Lung microvascular endothelial cell (primary cell): ENCODE measurements at regions not wholly inside any gene's neighbourhood (a gene's known extent, or its start where the extent isn't known, plus 50 kb on each side); places are given as distances from the start of the nearest gene placed in this dataset.
A peak's percentile ranks its signal among the peaks of the same experiment; 100 is the strongest.
"Not testable (repeated sequence)": the region's sequence is repeated elsewhere in the genome, so short reads cannot be mapped to it uniquely, and the experiment has no call there.

Experiments
- DNase-seq, 2 donors: peaks; one replicate each; pipeline versions ENCODE4 v3.0.0 to v3.0.0-alpha.2; 2010; ENCODE audit warnings: low read depth in 2 of 2

DNA sequence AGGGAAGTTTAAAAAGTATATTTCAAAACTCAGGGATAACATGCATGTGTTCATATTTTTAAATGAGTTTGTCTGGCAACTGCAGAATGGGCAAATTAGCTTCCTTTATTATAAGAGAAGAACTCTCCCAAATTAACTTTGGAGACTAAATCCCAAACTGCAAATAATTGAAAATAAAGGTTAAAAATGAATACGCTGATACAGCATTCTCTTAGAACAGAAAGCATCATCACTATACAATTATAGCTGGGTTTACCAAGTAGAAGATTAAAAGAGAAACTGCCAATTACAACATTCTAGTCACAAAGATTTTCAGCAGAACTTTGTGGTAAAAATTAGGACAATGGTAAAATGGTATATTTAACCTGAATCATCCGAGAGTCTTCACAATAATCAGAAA lies 73.3 kb downstream of the OLFM4 start:
- DNase-seq = no peak

- no peak for DNase-seq
Observed at GRCh38 chr13:53104136-53104535, 75.5 kb downstream of the OLFM4 start.

GRCh38 chr13:53105477-53105876 lies 76.9 kb downstream of the OLFM4 start:
- no peak for DNase-seq

DNA sequence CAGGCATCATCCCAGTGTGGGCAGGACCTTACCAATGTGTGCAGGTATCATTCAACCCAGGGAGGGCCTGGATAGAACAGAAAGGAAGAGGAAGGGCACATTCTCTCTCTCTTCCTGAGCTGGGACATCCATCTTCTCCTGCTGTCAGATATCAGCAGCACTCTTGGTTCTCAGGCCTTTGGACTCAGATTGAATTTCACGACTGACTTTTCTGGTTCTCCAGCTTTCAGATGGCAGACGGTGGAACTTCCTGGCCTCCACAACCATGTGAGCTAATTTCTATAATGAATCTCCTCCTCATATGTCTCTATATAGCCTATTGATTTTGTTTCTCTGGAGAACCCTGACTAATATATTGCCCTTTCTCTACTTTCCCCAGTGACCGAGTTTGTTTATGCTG lies 77.3 kb downstream of the OLFM4 start:
- DNase-seq = no peak

DNA sequence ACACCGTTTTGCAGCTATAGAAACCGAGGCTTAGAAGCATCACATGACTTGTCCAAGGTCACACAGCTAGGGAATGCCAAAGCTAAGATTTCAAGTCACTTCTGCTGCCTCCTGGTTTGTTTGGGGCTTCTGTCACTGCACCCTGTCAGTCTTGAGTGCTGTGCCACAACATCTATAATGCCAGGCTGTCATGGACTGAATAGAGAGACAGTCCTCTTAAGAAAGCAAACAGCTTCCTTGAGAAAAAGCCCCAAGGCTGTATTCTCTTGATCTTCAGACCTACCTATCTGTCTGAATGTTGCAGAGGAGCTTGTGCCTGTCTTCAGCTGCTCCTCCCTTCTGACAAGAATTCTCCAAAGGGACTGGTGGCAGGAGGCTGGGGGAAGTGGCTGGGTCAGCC lies 81.6 kb downstream of the OLFM4 start:
- no peak for DNase-seq

- no peak for DNase-seq
Observed at GRCh38 chr13:53110614-53111013, 82.0 kb downstream of the OLFM4 start.

DNA sequence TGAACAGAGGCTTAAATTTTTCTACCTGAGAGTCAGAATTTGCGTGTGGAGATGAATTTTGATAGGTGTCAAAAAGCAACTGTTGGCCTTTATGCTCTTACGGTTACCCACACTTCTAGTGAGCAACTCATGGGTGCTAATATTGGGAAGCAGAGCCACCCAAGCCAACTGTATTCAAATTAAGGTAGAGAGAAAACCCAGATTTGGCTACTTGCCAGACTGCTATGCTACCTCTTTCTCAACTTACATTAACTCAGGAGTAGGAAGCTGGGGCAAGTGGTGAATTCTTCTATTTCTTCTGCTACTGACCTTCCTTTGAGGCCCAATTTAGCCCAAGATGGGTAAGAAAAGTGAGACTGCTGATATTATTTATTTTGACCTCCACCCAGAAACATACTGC lies 83.9 kb downstream of the OLFM4 start:
- no peak for DNase-seq

DNA sequence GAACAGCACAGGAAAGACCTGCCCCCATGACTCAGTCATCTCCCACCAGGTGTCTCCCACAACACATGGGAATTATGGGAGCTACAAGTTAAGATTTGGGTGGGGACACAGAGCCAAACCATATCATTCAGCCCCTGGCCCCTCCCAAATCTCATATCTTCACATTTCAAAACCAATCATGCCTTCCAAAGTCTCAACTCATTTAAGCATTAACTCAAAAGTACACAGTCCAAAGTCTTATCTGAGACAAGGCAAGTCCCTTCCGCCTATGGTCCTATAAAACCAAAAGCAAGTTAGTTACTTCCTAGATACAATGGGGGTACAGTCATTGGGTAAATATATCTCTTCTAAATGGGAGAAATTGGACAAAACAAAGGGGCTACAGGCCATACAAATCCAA lies 88.4 kb downstream of the OLFM4 start:
- not testable (repeated sequence) for DNase-seq

DNA sequence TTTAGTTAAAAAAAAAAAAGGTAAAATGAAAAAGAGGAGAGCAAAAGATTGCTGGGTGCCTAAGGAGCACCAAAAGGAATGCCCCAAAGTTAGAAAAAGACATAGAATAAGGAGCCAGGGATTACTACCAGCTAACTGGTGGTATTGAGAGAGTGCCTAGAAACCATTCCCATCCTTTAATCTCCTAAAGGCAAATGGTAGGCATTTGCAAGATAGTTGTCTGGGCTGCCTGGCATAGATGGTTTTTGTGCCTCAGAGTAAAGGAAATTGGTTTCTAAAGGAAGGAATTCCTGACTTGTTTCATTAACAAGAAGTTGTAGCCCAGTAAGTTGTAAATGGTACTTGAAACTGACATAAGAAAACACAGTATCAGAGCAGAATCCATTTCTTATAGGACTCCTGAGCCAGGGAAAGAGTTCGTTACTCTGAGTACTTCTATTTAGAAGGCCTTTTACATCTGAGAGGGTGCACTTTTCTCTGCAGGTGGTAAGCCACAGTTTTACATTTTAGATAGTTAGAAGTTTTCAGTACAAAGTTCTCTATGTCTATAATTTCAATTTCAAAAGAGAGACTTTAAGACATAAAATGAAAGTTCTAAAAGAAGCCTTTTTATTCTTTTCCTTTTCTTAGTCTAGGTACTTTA lies 92.6 kb downstream of the OLFM4 start:
- DNase-seq = no peak

- no peak for DNase-seq
Observed at GRCh38 chr13:53121919-53122318, 93.3 kb downstream of the OLFM4 start.

- no peak for DNase-seq
Observed at GRCh38 chr13:53123536-53123935, 94.9 kb downstream of the OLFM4 start.

DNA sequence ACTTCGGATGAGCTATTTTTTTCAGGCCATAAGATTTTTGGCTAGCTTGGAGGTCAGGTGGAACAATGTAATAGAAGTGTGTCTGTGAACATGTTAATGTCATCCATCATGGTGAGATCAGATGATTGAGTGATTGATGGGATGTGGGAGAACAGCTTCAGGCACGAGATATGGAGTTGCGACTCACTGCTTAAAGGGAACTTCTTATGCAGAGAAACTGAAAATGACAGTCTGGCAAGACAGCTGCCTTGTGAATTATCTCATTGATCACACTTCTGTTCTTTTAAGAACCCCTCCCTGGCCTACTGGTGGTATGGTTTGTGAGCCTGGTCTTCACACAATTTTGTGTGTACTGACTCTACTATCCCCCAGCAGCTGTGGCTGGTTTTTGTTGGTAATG lies 96.0 kb downstream of the OLFM4 start:
- DNase-seq = no peak

- DNase-seq = no peak
Observed at GRCh38 chr13:53126841-53127245, 98.2 kb downstream of the OLFM4 start.

DNA sequence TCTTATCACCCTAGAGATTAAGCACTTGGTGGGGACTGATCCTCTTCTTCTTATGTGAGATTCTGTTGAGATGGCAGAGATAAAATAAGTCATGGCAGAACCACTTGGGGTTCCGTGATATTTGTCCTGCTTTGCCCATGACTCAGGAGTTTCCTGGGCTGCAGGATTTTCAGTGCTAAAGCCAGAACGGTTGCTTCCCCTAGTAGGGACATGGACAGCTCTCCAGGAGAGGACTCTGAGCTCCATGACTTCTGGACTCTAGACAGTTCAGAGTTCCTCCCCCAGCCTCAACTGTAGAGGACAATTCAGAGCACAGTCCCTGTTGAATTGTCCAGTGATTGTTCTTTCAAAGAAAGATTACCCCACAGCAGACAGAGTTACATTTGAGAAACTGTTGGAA lies 98.8 kb downstream of the OLFM4 start:
- no peak for DNase-seq

DNA sequence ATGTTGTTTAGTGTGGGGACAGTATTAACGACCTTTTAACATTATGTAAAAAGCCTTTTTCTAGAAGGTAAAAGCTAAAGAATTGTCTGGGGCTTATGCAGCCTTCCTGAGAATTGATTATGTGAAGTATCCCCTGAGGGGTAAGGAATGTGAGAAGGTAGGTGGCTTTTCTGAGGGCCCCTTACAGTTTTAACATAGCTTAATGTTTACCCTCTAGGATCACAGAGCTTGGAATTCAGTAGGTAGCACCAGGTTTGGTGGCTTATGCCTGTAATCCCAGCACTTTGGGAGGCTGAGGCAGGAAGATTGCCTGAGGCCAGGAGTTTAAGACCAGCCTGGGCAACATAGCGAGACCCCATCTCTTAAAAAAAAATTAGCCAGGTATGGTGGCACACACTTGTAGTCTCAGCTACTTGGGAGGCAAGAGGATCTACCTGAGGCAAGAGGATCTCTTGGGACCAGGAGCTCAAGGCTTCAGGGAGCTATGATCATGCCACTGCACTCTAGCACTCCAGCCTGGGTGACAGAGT lies 101.3 kb downstream of the OLFM4 start:
- DNase-seq = no peak

- no peak for DNase-seq
Observed at GRCh38 chr13:53131361-53131760, 102.7 kb downstream of the OLFM4 start.

DNA sequence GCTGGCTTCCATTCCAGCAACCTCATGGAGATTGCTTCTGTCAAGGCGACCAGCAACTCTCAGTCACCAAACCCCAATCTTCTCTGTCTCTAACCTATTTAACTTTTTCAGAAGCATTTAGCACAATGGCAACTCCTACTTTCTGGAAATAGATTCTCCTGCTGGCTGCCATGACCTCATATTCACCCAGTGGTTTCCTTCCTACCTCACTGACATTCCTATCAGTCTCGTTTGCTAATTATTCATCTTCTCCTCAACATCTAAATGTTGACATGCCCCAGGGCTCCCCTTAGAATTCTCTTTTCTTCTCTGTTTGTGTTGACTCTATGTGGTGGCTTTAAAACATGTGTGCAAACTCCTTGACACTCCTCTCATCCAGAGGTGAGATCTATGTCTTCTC lies 106.7 kb downstream of the OLFM4 start:
- DNase-seq = no peak

DNA sequence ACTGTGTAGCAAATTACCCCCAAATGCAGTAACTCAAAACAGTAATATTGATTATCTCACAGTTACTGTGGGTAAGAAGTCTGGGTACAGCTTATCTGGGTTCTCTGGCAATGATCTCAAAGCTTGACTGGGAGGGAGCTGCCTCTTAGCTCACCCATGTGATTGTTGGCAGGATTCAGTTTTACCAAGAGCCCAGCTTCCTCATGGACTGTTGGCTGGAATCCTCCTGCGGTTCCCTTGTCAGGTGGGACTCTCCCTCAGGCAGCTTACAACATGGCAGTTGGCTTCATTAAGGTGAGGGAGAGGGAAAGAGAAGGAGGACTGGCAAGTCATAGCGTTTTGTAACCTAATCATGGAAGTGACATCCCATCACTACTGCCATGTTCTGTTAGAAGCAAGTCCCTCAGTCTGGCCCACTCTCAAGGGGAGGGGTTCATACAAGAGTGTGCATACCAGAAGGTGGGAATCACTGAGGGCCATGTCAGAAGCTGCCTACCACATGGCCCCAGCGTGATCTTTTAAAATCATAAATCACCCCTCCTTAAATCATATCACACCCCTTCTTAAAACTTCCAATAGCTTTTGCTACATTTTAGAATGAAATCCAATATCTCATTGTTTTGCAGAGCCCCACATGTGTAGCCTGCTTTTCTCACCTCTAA lies 108.1 kb downstream of the OLFM4 start:
- no peak for DNase-seq

DNA sequence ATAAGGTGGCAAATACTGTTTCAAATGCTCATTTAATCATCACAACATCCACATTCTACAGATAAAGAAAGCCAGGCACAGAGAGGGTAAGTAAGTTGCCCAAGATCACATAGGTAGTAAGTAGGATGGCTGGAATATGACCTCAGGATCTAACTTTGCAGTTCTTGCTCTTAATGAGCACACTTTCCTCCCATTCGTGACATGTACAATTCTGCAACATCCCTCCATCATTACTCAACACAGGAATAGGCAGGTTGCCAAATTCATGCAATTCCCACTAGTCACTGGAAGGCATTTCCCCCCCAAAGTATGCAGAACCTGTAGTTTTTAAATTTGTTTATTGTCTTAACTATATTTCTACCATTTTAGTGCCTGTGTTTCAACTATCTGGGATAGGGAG lies 109.2 kb downstream of the OLFM4 start:
- peak in 1 of 2 donors; percentile 12 for DNase-seq

GRCh38 chr13:53138376-53139036 lies 109.9 kb downstream of the OLFM4 start:
- no peak for DNase-seq

DNA sequence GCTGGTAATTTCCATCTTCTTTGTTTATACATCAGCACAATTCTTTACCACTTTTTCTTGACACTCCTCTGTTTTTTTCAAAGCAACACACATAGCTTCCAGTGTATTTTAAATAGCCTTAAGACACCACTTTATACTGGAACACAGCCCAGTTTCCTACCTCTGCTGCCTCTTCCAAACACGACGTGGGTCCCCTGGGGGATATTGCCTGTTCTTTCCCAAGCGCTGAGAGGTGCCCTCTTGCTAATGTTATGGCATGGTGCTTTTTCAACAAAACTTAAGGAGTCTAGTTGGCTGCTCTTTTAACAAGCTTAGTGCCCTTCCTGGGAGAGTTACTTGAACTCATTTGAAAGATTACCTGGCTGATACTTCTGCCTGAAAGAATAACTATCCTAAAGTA lies 112.7 kb downstream of the OLFM4 start:
- DNase-seq = no peak

GRCh38 chr13:53142306-53142705 lies 113.7 kb downstream of the OLFM4 start:
- DNase-seq = no peak
